Cardiac muscle cell (in vitro differentiated cells and primary cell): ENCODE measurements at regions not wholly inside any gene's neighbourhood (a gene's known extent, or its start where the extent isn't known, plus 50 kb on each side); places are given as distances from the start of the nearest gene placed in this dataset.
A peak's percentile ranks its signal among the peaks of the same experiment; 100 is the strongest.

Source experiments
- DNase-seq, 2 donors: peaks; one replicate each; pipeline versions ENCODE4 v3.0.0 to v3.0.0-alpha.2; 2010 to 2017; ENCODE audit warnings: low read depth in 1 of 2, low spot score in 1 of 2
- H3K27ac ChIP-seq: fragments of 200-600 bp; sonication (generic); 2 replicates; pipeline ENCODE4 v1.5.1; 2016
- H3K27me3 ChIP-seq: fragments of 200-600 bp; sonication (generic); 2 replicates; pipeline ENCODE4 v1.6.0; 2016; ENCODE audit warnings: control low read depth
- H3K36me3 ChIP-seq: fragments of 200-600 bp; sonication (generic); 2 replicates; pipeline ENCODE4 v1.5.1; 2016; ENCODE audit warnings: control low read depth
- H3K4me1 ChIP-seq: fragments of 200-600 bp; sonication (generic); 2 replicates; pipeline ENCODE4 v1.8.1; 2017; ENCODE audit warnings: low read depth, mild to moderate bottlenecking, mixed run types
- H3K4me3 ChIP-seq: fragments of 200-600 bp; sonication (generic); 2 replicates; pipeline ENCODE4 v1.5.1; 2016; ENCODE audit warnings: mild to moderate bottlenecking
- H3K9me3 ChIP-seq: fragments of 200-600 bp; sonication (generic); 2 replicates; pipeline ENCODE4 v1.5.1; 2017; ENCODE audit warnings: low read depth, mild to moderate bottlenecking, control low read depth
- CTCF ChIP-seq: IDR thresholded peaks from 2 replicates; pipeline ENCODE4 v1.5.1; 2012; ENCODE audit warnings: low read depth, mild to moderate bottlenecking, low read length

- H3K4me1 ChIP-seq: peaks cover 14% of the 10 kb centered on the region
- no peaks in the 10 kb centered on the region for H3K27me3 ChIP-seq
- no peak for TF ChIP-seq CTCF
- H3K9me3 ChIP-seq: no peaks in the 10 kb centered on the region
- no peak overlapping the region for H3K27ac ChIP-seq
- no peak for DNase-seq
- H3K36me3 ChIP-seq: no peaks in the 10 kb centered on the region
- no peak overlapping the region for H3K4me3 ChIP-seq
Measured at GRCh38 chr5:117207088-117207668, 632.6 kb upstream of the SEMA6A start.

- no peaks in the 10 kb centered on the region for H3K36me3 ChIP-seq
- H3K4me1 ChIP-seq: peaks cover 14% of the 10 kb centered on the region
- DNase-seq: no peak
Measured at GRCh38 chr5:117205894-117206293, 631.3 kb upstream of the SEMA6A start.

GRCh38 chr5:117204926-117205869 is 630.6 kb upstream of the SEMA6A start:
- peaks cover 21% of the 10 kb centered on the region for H3K4me1 ChIP-seq
- peak overlapping the region; percentile 63 for H3K27ac ChIP-seq
- TF ChIP-seq CTCF: no peak
- peak in 1 of 2 donors; percentile 7 for DNase-seq
- no peak overlapping the region for H3K4me3 ChIP-seq
- no peaks in the 10 kb centered on the region for H3K36me3 ChIP-seq
- no peaks in the 10 kb centered on the region for H3K9me3 ChIP-seq
- no peaks in the 10 kb centered on the region for H3K27me3 ChIP-seq

More at GRCh38 chr5:117205894-117206293, 631.3 kb upstream of the SEMA6A start:
- peak overlapping the region; percentile 63 for H3K27ac ChIP-seq
- H3K27me3 ChIP-seq: no peaks in the 10 kb centered on the region
- no peak for TF ChIP-seq CTCF
- H3K9me3 ChIP-seq: no peaks in the 10 kb centered on the region
- H3K4me3 ChIP-seq: no peak overlapping the region

- DNase-seq: no peak
- TF ChIP-seq CTCF: no peak
- H3K9me3 ChIP-seq: no peaks in the 10 kb centered on the region
- H3K4me3 ChIP-seq: no peak overlapping the region
- H3K4me1 ChIP-seq: peaks cover 21% of the 10 kb centered on the region
- no peak overlapping the region for H3K27ac ChIP-seq
- no peaks in the 10 kb centered on the region for H3K27me3 ChIP-seq
- no peaks in the 10 kb centered on the region for H3K36me3 ChIP-seq
Measured at GRCh38 chr5:117204404-117204803, 629.8 kb upstream of the SEMA6A start.

GRCh38 chr5:117203584-117203983 is 629.0 kb upstream of the SEMA6A start:
- no peak overlapping the region for H3K27ac ChIP-seq
- H3K4me3 ChIP-seq: no peak overlapping the region
- no peaks in the 10 kb centered on the region for H3K27me3 ChIP-seq
- peaks cover 21% of the 10 kb centered on the region for H3K4me1 ChIP-seq
- TF ChIP-seq CTCF: no peak
- DNase-seq: no peak
- no peaks in the 10 kb centered on the region for H3K36me3 ChIP-seq
- H3K9me3 ChIP-seq: no peaks in the 10 kb centered on the region
